ENCODE measurements at regions not wholly inside any gene's neighbourhood (a gene's known extent, or its start where the extent isn't known, plus 50 kb on each side); places are given as distances from the start of the nearest gene placed in this dataset.
"Not testable (repeated sequence)": the region's sequence is repeated elsewhere in the genome, so short reads cannot be mapped to it uniquely, and the experiment has no call there.

- DNase-seq = no peak
- H3K4me3 ChIP-seq (ENCODE audit: low read depth in 1 of 3, low read length in 3 of 3) = no peak overlapping the region
- no peaks in the 10 kb centered on the region for H3K36me3 ChIP-seq (ENCODE audit: control insufficient read depth in 3 of 3, insufficient read depth in 2 of 3, low read depth in 1 of 3, low read length in 3 of 3)
- no peaks in the 10 kb centered on the region for H3K4me1 ChIP-seq (ENCODE audit: control insufficient read depth in 3 of 3, insufficient read depth in 2 of 3, low read depth in 1 of 3, low read length in 2 of 3)
- H3K27me3 ChIP-seq (ENCODE audit: control insufficient read depth in 3 of 3, insufficient read depth in 3 of 3, low read length in 3 of 3) = no peaks in the 10 kb centered on the region
- no peak for FAIRE-seq
- 70 to 85% (median 73%) methylated on average over 9 of the region's 9 CpGs for WGBS, 3 donors
- H3K27ac ChIP-seq (ENCODE audit: low read depth in 1 of 3, low read length in 2 of 3) = no peak overlapping the region
- no peaks in the 10 kb centered on the region for H3K9me3 ChIP-seq (ENCODE audit: control insufficient read depth in 2 of 2, insufficient read depth in 1 of 2, low read depth in 1 of 2, low read length in 1 of 2)
Observed at GRCh38 chr5:28632607-28633006, 1594.2 kb upstream of the CDH9 start.

DNA sequence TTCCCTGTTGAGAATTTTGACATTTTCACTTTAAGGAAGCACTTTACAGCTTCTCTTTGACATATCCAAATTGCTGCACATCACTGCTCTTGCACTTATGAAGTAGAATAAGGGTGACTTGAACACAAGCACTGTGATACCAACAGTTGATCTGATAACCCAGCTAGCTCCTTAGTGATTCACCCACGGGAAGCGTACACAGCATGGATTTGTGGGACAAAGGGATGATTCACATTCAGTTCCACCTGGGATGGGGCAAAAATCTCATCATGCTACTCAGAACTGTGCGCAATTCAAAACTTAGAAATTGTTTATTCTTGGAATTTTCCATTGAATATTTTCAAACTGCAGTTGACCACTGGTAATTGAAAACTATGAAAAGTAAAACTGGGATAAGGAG is 1565.5 kb upstream of the CDH9 start:
- no peak for FAIRE-seq

GRCh38 chr5:28602429-28602828 is 1564.0 kb upstream of the CDH9 start:
- H3K27me3 ChIP-seq (ENCODE audit: control insufficient read depth in 3 of 3, insufficient read depth in 3 of 3, low read length in 3 of 3) = no peaks in the 10 kb centered on the region
- 41 to 61% (median 49%) methylated on average over 2 of the region's 2 CpGs for WGBS, 3 donors
- DNase-seq = no peak
- peaks cover 0 to 11% of the 10 kb centered on the region in 2 donors for H3K9me3 ChIP-seq (ENCODE audit: control insufficient read depth in 2 of 2, insufficient read depth in 1 of 2, low read depth in 1 of 2, low read length in 1 of 2)
- no peaks in the 10 kb centered on the region for H3K4me1 ChIP-seq (ENCODE audit: control insufficient read depth in 3 of 3, insufficient read depth in 2 of 3, low read depth in 1 of 3, low read length in 2 of 3)
- H3K27ac ChIP-seq (ENCODE audit: low read depth in 1 of 3, low read length in 2 of 3) = no peak overlapping the region
- no peak for FAIRE-seq
- no peak overlapping the region for H3K4me3 ChIP-seq (ENCODE audit: low read depth in 1 of 3, low read length in 3 of 3)
- no peaks in the 10 kb centered on the region for H3K36me3 ChIP-seq (ENCODE audit: control insufficient read depth in 3 of 3, insufficient read depth in 2 of 3, low read depth in 1 of 3, low read length in 3 of 3)

More for the DNA sequence above, 1565.5 kb upstream of the CDH9 start:
- H3K27me3 ChIP-seq (ENCODE audit: control insufficient read depth in 3 of 3, insufficient read depth in 3 of 3, low read length in 3 of 3) = no peaks in the 10 kb centered on the region
- DNase-seq = no peak
- H3K9me3 ChIP-seq (ENCODE audit: control insufficient read depth in 2 of 2, insufficient read depth in 1 of 2, low read depth in 1 of 2, low read length in 1 of 2) = peaks cover 0 to 5% of the 10 kb centered on the region in 2 donors
- no peak overlapping the region for H3K4me3 ChIP-seq (ENCODE audit: low read depth in 1 of 3, low read length in 3 of 3)
- 85 to 88% (median 87%) methylated on average over 3 of the region's 3 CpGs for WGBS, 3 donors
- no peaks in the 10 kb centered on the region for H3K4me1 ChIP-seq (ENCODE audit: control insufficient read depth in 3 of 3, insufficient read depth in 2 of 3, low read depth in 1 of 3, low read length in 2 of 3)
- no peaks in the 10 kb centered on the region for H3K36me3 ChIP-seq (ENCODE audit: control insufficient read depth in 3 of 3, insufficient read depth in 2 of 3, low read depth in 1 of 3, low read length in 3 of 3)
- no peak overlapping the region for H3K27ac ChIP-seq (ENCODE audit: low read depth in 1 of 3, low read length in 2 of 3)

DNA sequence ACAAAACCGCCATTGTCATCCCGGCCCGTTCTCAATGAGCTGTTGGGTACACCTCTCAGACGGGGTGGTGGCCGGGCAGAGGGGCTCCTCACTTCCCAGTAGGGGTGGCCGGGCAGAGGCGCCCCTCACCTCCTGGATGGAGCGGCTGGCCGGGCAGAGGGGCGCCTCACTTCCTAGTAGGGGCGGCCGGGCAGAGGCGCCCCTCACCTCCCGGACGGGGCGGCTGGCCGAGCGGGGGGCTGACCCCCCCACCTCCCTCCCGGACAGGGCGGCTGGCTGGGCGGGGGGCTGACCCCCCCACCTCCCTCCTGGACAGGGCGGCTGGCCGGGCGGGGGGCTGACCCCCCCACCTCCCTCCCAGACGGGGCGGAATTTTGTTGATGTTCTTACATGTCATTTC is 1558.3 kb upstream of the CDH9 start:
- not testable (repeated sequence) for H3K36me3 ChIP-seq (ENCODE audit: control insufficient read depth in 3 of 3, insufficient read depth in 2 of 3, low read depth in 1 of 3, low read length in 3 of 3); H3K27me3 ChIP-seq (ENCODE audit: control insufficient read depth in 3 of 3, insufficient read depth in 3 of 3, low read length in 3 of 3); H3K4me1 ChIP-seq (ENCODE audit: control insufficient read depth in 3 of 3, insufficient read depth in 2 of 3, low read depth in 1 of 3, low read length in 2 of 3); H3K4me3 ChIP-seq (ENCODE audit: low read depth in 1 of 3, low read length in 3 of 3); FAIRE-seq; DNase-seq; H3K9me3 ChIP-seq (ENCODE audit: control insufficient read depth in 2 of 2, insufficient read depth in 1 of 2, low read depth in 1 of 2, low read length in 1 of 2); H3K27ac ChIP-seq (ENCODE audit: low read depth in 1 of 3, low read length in 2 of 3)
- 92 to 95% (median 95%) methylated on average over 16 to 26 of the region's 26 CpGs for WGBS, 3 donors

DNA sequence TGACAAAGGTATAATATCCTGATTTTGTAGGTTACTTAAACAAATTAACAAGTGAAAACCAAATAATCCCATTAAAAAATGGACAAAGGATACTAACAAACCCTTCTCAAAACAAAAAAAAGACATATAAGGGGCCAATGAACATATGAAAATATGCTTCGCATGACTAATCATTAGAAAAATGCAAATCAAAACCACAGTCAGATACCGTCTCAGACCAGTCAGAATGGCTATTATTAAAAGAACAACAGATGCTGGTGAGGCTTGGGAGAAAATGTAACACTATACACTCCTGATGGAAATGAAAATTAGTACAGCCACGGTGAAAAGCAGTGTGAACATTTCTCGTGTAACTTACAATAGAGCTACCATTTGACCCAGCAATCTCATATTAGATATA is 1542.2 kb upstream of the CDH9 start:
- DNase-seq = no peak
- H3K36me3 ChIP-seq (ENCODE audit: control insufficient read depth in 3 of 3, insufficient read depth in 2 of 3, low read depth in 1 of 3, low read length in 3 of 3) = no peaks in the 10 kb centered on the region
- H3K27me3 ChIP-seq (ENCODE audit: control insufficient read depth in 3 of 3, insufficient read depth in 3 of 3, low read length in 3 of 3) = no peaks in the 10 kb centered on the region
- no peaks in the 10 kb centered on the region for H3K4me1 ChIP-seq (ENCODE audit: control insufficient read depth in 3 of 3, insufficient read depth in 2 of 3, low read depth in 1 of 3, low read length in 2 of 3)
- H3K4me3 ChIP-seq (ENCODE audit: low read depth in 1 of 3, low read length in 3 of 3) = no peak overlapping the region
- 83 to 88% (median 87%) methylated on average over 4 of the region's 4 CpGs for WGBS, 3 donors
- FAIRE-seq = no peak
- H3K27ac ChIP-seq (ENCODE audit: low read depth in 1 of 3, low read length in 2 of 3) = no peak overlapping the region
- peaks cover 1 to 5% of the 10 kb centered on the region in 2 donors for H3K9me3 ChIP-seq (ENCODE audit: control insufficient read depth in 2 of 2, insufficient read depth in 1 of 2, low read depth in 1 of 2, low read length in 1 of 2)

GRCh38 chr5:28576022-28576421 is 1537.6 kb upstream of the CDH9 start:
- Histone ChIP-seq H3K4me1 (ENCODE audit: control insufficient read depth in 3 of 3, insufficient read depth in 2 of 3, low read depth in 1 of 3, low read length in 2 of 3) (no peaks in the 10 kb centered on the region), H3K4me3 (ENCODE audit: low read depth in 1 of 3, low read length in 3 of 3) (no peak overlapping the region), H3K36me3 (ENCODE audit: control insufficient read depth in 3 of 3, insufficient read depth in 2 of 3, low read depth in 1 of 3, low read length in 3 of 3) (no peaks in the 10 kb centered on the region), H3K9me3 (ENCODE audit: control insufficient read depth in 2 of 2, insufficient read depth in 1 of 2, low read depth in 1 of 2, low read length in 1 of 2) (peaks cover 0 to 7% of the 10 kb centered on the region in 2 donors), H3K27me3 (ENCODE audit: control insufficient read depth in 3 of 3, insufficient read depth in 3 of 3, low read length in 3 of 3) (no peaks in the 10 kb centered on the region), H3K27ac (ENCODE audit: low read depth in 1 of 3, low read length in 2 of 3) (no peak overlapping the region)
- whole genome bisulfite sequencing, 3 donors = 60 to 71% (median 62%) methylated on average over 2 of the region's 2 CpGs
- no peak for FAIRE-seq
- DNase-seq = no peak

DNA sequence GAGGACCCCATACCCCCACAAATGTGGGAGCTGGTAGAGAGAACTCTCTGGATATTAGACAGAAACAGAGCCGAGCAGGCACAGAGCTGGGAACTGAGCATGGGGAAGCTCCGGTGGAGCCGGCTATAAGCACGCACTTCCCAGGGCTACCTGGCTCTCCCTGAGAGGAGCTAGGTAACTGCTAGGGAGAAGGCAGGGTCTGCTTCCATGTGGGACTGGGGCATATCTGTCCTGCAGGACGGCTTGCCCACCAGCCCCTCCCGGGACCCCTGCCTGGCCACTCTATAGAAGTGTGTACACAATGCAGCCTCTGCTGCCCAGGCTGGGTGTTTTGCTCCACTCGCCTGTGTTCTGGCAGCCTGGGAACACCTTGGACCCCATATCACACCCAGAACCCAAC is 1537.0 kb upstream of the CDH9 start:
- WGBS, 3 donors = 90 to 95% (median 93%) methylated on average over 7 of the region's 7 CpGs
- H3K27ac ChIP-seq (ENCODE audit: low read depth in 1 of 3, low read length in 2 of 3) = no peak overlapping the region
- H3K9me3 ChIP-seq (ENCODE audit: control insufficient read depth in 2 of 2, insufficient read depth in 1 of 2, low read depth in 1 of 2, low read length in 1 of 2) = peaks cover 0 to 7% of the 10 kb centered on the region in 2 donors
- H3K4me1 ChIP-seq (ENCODE audit: control insufficient read depth in 3 of 3, insufficient read depth in 2 of 3, low read depth in 1 of 3, low read length in 2 of 3) = no peaks in the 10 kb centered on the region
- no peaks in the 10 kb centered on the region for H3K27me3 ChIP-seq (ENCODE audit: control insufficient read depth in 3 of 3, insufficient read depth in 3 of 3, low read length in 3 of 3)
- DNase-seq (no peak), FAIRE-seq (no peak)
- H3K4me3 ChIP-seq (ENCODE audit: low read depth in 1 of 3, low read length in 3 of 3) = no peak overlapping the region
- no peaks in the 10 kb centered on the region for H3K36me3 ChIP-seq (ENCODE audit: control insufficient read depth in 3 of 3, insufficient read depth in 2 of 3, low read depth in 1 of 3, low read length in 3 of 3)

- WGBS, 3 donors = 95% methylated on average over 1 of the region's 1 CpG
- DNase-seq (no peak), FAIRE-seq (no peak)
- Histone ChIP-seq H3K4me3 (ENCODE audit: low read depth in 1 of 3, low read length in 3 of 3) (no peak overlapping the region), H3K27me3 (ENCODE audit: control insufficient read depth in 3 of 3, insufficient read depth in 3 of 3, low read length in 3 of 3) (no peaks in the 10 kb centered on the region), H3K9me3 (ENCODE audit: control insufficient read depth in 2 of 2, insufficient read depth in 1 of 2, low read depth in 1 of 2, low read length in 1 of 2) (peaks cover 0 to 7% of the 10 kb centered on the region in 2 donors), H3K36me3 (ENCODE audit: control insufficient read depth in 3 of 3, insufficient read depth in 2 of 3, low read depth in 1 of 3, low read length in 3 of 3) (no peaks in the 10 kb centered on the region), H3K4me1 (ENCODE audit: control insufficient read depth in 3 of 3, insufficient read depth in 2 of 3, low read depth in 1 of 3, low read length in 2 of 3) (no peaks in the 10 kb centered on the region), H3K27ac (ENCODE audit: low read depth in 1 of 3, low read length in 2 of 3) (no peak overlapping the region)
Observed at GRCh38 chr5:28574606-28575005, 1536.2 kb upstream of the CDH9 start.

- Histone ChIP-seq H3K9me3 (ENCODE audit: control insufficient read depth in 2 of 2, insufficient read depth in 1 of 2, low read depth in 1 of 2, low read length in 1 of 2) (no peaks in the 10 kb centered on the region), H3K36me3 (ENCODE audit: control insufficient read depth in 3 of 3, insufficient read depth in 2 of 3, low read depth in 1 of 3, low read length in 3 of 3) (no peaks in the 10 kb centered on the region), H3K4me3 (ENCODE audit: low read depth in 1 of 3, low read length in 3 of 3) (no peak overlapping the region), H3K27me3 (ENCODE audit: control insufficient read depth in 3 of 3, insufficient read depth in 3 of 3, low read length in 3 of 3) (no peaks in the 10 kb centered on the region), H3K27ac (ENCODE audit: low read depth in 1 of 3, low read length in 2 of 3) (no peak overlapping the region), H3K4me1 (ENCODE audit: control insufficient read depth in 3 of 3, insufficient read depth in 2 of 3, low read depth in 1 of 3, low read length in 2 of 3) (no peaks in the 10 kb centered on the region)
- DNase-seq (no peak), FAIRE-seq (no peak)
- WGBS, 3 donors = 85 to 90% (median 87%) methylated on average over 6 of the region's 6 CpGs
Observed at GRCh38 chr5:28567048-28567447, 1528.7 kb upstream of the CDH9 start.

All from small intestine (tissue), 7 donors.